ENCODE measurements at regions not wholly inside any gene's neighbourhood (a gene's known extent, or its start where the extent isn't known, plus 50 kb on each side); places are given as distances from the start of the nearest gene placed in this dataset.

DNA sequence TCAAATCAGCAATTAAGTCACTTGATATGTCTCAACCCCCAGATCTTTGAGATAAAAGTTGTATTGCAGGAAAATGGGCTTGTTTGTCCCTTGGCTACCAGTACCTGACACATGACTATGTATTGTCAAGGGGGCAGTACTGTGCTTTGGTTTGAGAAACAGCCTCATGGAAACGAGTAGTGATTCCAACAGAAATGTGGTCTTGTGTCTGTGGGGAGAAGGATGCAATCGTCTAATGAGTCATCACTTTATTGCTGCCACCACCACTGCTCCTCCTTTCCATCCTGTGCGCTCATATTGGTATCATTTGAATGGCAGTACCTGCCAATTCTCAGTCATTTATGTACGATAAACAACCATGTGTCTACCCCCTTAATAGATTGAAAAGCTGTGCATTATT, 72.8 kb upstream of the ARHGAP5 start:
- WGBS, 2 donors, result 70% methylated on average over 4 of the region's 4 CpGs
- TF ChIP-seq, protein P1, sequence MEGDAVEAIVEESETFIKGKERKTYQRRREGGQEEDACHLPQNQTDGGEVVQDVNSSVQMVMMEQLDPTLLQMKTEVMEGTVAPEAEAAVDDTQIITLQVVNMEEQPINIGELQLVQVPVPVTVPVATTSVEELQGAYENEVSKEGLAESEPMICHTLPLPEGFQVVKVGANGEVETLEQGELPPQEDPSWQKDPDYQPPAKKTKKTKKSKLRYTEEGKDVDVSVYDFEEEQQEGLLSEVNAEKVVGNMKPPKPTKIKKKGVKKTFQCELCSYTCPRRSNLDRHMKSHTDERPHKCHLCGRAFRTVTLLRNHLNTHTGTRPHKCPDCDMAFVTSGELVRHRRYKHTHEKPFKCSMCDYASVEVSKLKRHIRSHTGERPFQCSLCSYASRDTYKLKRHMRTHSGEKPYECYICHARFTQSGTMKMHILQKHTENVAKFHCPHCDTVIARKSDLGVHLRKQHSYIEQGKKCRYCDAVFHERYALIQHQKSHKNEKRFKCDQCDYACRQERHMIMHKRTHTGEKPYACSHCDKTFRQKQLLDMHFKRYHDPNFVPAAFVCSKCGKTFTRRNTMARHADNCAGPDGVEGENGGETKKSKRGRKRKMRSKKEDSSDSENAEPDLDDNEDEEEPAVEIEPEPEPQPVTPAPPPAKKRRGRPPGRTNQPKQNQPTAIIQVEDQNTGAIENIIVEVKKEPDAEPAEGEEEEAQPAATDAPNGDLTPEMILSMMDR (IDR thresholded peaks at IDR 0.05), result no peak
- TF ChIP-seq POLR2A (IDR thresholded peaks at IDR 0.05), result no peak
- Histone ChIP-seq H3K36me3 (no peaks in the 10 kb centered on the region), H3K4me3 (replicated peaks in 1 of 3) (no peak overlapping the region), H3K27ac (no peak overlapping the region), H3K9me3 (no peaks in the 10 kb centered on the region), H3K4me1 (no peaks in the 10 kb centered on the region), H3K27me3 (no peaks in the 10 kb centered on the region)
- intact Hi-C loops (cut with DNase I), result no loop called here
- DNase-seq, result no peak

DNA sequence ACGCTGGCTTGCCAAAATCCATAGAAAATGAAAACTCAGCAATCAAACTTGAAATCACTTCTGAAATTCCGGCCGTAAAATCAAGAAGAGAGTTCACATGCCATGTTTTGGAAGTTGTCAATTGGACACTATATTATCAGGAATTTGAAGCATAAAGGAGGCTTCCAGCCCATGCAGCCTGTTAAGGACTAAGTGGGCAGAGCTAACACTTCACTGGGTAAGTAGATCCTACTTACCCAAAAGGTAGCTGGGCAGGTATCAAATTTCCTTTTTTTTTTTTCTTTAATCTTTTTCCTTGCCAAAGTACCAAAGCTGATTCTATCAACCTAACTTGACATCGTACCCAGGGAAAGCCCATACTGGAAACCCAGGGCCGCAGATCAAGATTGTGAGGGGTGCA, 71.5 kb upstream of the ARHGAP5 start:
- TF ChIP-seq, protein P1 (IDR thresholded peaks at IDR 0.05), result no peak
- TF ChIP-seq POLR2A (IDR thresholded peaks at IDR 0.05), result no peak
- Histone ChIP-seq H3K36me3 (no peaks in the 10 kb centered on the region), H3K9me3 (no peaks in the 10 kb centered on the region), H3K4me3 (replicated peaks in 1 of 3) (no peak overlapping the region), H3K27ac (no peak overlapping the region), H3K4me1 (no peaks in the 10 kb centered on the region), H3K27me3 (no peaks in the 10 kb centered on the region)
- 69 to 82% methylated on average over 5 of the region's 5 CpGs for WGBS, 2 donors
- intact Hi-C loops (cut with DNase I), result no loop called here
- no peak for DNase-seq

DNA sequence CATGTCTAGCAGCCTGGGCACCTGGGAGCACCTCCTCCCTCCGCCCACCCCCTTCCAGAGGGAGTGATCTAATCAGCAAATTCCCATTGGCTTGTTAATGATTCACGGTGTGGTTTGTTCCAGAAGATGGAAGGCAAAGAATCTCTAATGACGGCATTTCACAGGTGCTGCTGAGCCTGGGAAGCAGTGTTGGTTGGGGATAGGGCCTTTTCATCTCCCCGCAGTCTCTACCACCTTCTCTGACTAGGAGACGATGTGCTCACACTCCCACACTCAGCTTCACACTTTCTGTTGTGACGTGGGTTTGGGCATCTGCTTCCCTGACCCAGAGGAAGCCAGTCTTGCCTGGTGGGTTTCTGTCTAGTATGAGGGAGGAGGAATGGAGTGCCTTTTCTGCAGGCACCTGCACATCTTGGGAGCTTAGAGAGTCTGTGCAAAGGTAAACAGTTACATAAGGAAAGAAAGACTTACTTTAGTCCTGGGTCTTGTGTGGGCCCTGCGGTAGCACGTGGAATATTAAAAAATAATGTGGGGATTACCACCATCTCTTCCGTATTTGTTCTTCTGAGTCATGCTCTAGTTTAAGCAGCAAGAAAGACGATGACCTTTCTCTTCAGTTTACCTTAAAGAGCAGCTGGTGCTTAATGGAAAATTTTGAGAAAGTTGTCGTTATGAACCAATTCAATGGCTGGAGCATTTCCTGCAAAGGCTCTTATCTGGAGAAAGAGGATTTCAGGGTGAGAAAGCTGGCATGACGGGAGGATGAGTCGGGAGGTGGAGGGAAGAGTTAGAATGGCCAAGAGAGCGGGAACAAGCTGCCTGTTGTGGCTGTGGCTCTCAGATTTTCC, 70.6 kb upstream of the ARHGAP5 start:
- 72 to 73% methylated on average over 14 of the region's 14 CpGs for WGBS, 2 donors
- H3K27ac ChIP-seq, result no peak overlapping the region

DNA sequence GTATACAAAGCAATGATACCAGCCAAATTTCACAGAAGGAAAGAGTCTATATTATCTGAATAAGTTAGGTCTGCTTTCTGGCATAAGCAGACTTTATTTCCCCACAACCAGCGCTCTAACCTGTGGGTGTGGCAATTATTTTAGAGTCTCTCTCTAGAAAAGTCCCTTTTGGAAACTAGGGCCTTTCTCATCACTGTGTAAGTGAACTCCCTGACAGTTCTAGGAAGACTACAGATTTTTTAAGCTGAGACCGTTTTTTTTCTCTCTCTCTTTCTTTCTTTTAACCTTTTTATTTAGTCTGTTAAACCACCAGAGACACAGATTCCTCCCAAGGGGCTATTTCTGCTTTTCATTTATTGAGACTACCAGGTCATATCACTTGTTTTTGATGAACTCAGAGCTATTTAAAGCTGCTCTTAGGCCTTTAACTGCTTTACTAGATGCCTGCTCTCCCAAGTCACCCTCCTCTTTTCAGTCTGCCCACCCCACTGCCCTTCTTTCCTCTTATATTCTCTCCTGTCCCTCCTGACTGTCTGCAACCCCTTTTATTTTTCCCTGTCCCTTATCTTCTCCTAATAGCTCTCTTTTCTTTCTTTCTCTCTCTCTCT, 69.2 kb upstream of the ARHGAP5 start:
- Histone ChIP-seq H3K36me3 (no peaks in the 10 kb centered on the region), H3K4me3 (replicated peaks in 1 of 3) (no peak overlapping the region), H3K27me3 (no peaks in the 10 kb centered on the region), H3K4me1 (no peaks in the 10 kb centered on the region), H3K27ac (no peak overlapping the region), H3K9me3 (no peaks in the 10 kb centered on the region)
- TF ChIP-seq, protein P1 (IDR thresholded peaks at IDR 0.05), result no peak
- TF ChIP-seq POLR2A (IDR thresholded peaks at IDR 0.05), result no peak
- WGBS, 2 donors, result 73 to 85% methylated on average over 2 of the region's 2 CpGs
- intact Hi-C loops (cut with DNase I), result no loop called here
- no peak for DNase-seq

More for the DNA sequence above, 70.6 kb upstream of the ARHGAP5 start:
- Histone ChIP-seq H3K4me3 (replicated peaks in 1 of 3) (no peak overlapping the region), H3K27me3 (no peaks in the 10 kb centered on the region), H3K9me3 (no peaks in the 10 kb centered on the region), H3K4me1 (no peaks in the 10 kb centered on the region), H3K36me3 (no peaks in the 10 kb centered on the region)
- intact Hi-C loops (cut with DNase I), result no loop called here
- no peak for DNase-seq
- no peak for TF ChIP-seq POLR2A (IDR thresholded peaks at IDR 0.05)
- TF ChIP-seq, protein P1 (IDR thresholded peaks at IDR 0.05), result no peak

DNA sequence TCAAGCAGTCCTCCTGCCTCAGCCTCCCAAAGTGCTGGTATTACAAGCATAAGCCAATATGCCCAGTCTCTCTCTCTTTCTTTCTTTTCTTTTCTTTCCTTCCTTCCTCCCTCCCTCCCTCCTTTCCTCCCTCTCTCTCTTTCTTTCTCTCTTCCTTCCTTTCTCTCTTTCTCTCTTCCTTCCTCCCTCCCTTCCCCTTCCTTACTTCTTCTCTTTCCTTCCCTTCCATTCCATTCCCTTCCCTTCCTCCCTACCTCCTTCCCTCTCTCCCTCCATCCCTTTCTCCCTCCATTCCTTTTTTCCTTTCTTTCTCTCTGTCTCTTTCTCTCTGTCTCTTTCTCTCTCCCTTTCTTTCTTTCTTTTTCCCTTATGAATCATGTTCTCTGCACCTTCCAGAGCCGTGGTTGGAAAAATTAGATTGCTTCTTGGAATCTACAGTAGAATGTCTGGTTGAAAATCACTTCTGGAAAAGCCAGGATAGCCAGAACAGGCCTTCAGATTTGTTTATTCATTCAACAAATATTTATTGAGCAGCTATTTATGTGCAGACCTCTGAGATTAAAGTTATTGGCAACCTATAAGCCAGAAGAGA, 68.4 kb upstream of the ARHGAP5 start:
- no peak overlapping the region for H3K27ac ChIP-seq
- no peaks in the 10 kb centered on the region for H3K27me3 ChIP-seq
- no peak overlapping the region for H3K4me3 ChIP-seq (replicated peaks in 1 of 3)
- WGBS, 2 donors, result 98 to 100% methylated on average over 1 of the region's 1 CpG
- H3K9me3 ChIP-seq, result no peaks in the 10 kb centered on the region
- DNase-seq, result no peak
- no peaks in the 10 kb centered on the region for H3K36me3 ChIP-seq
- intact Hi-C loops (cut with DNase I), result no loop called here
- no peaks in the 10 kb centered on the region for H3K4me1 ChIP-seq
- no peak for TF ChIP-seq POLR2A (IDR thresholded peaks at IDR 0.05)
- TF ChIP-seq, protein P1 (IDR thresholded peaks at IDR 0.05), result no peak
